Myocyte (in vitro differentiated cells): ENCODE measurements at regions not wholly inside any gene's neighbourhood (a gene's known extent, or its start where the extent isn't known, plus 50 kb on each side); places are given as distances from the start of the nearest gene placed in this dataset. TPM values are rescaled to one million over a fixed set of nuclear protein-coding genes. Genes with fewer than 3 reads are reported as not detected.

Experiments used
- DNase-seq: peaks from one replicate; pipeline ENCODE4 v3.0.0-alpha.2; 2012; ENCODE audit warnings: low read depth
- microRNA counts: library from miRNA; unstranded; fragments of <30 nt; microRNA quantifications from one replicate; lab custom pipeline; 2016
- microRNA-seq: library from miRNA; unstranded; fragments of <30 nt; microRNA quantifications from one replicate; pipeline ENCODE4, GENCODE V29; 2016

GRCh38 chr3:168168743-168169142 lies 73.0 kb upstream of the GOLIM4 start:
- no peak for DNase-seq

- peak; percentile 82 for DNase-seq
These were observed 69.9 kb upstream of the GOLIM4 start for GRCh38 chr3:168165390-168166269.

GRCh38 chr3:168162172-168162571 lies 66.4 kb upstream of the GOLIM4 start:
- DNase-seq: peak; percentile 22

GRCh38 chr3:168161696-168162095 lies 66.0 kb upstream of the GOLIM4 start:
- DNase-seq: no peak

GRCh38 chr3:168157903-168158302 lies 62.2 kb upstream of the GOLIM4 start:
- DNase-seq: no peak

- DNase-seq: no peak
These were observed 61.5 kb upstream of the GOLIM4 start for GRCh38 chr3:168157099-168157700.

GRCh38 chr3:168156479-168156878 lies 60.8 kb upstream of the GOLIM4 start:
- DNase-seq: no peak

- DNase-seq: peak; percentile 18
These were observed 59.6 kb upstream of the GOLIM4 start for GRCh38 chr3:168155303-168155702.

- DNase-seq: no peak
These were observed 58.4 kb upstream of the GOLIM4 start for GRCh38 chr3:168154089-168154488.

- no peak for DNase-seq
These were observed 56.4 kb upstream of the GOLIM4 start for GRCh38 chr3:168152149-168152548.

MicroRNAs encoded in the stretch of these regions (microRNA counts, 767-probe panel; counts per million panel counts)
- microRNA hsa-miR-551b-3p (lab: Ali Mortazavi, UCI): not detected

Small RNA genes lying in the stretch of these regions (microRNA-seq; reads per million reads assigned to microRNA genes)
- not detected for gene MIR551B
